Ascending aorta (tissue), 2 donors: ENCODE measurements at regions not wholly inside any gene's neighbourhood (a gene's known extent, or its start where the extent isn't known, plus 50 kb on each side); places are given as distances from the start of the nearest gene placed in this dataset.

ENCODE experiments used
- DNase-seq, 2 donors: peaks; one replicate each; pipeline ENCODE4 v3.0.0-alpha.2; 2019; ENCODE audit warnings: low spot score in 2 of 2
- H3K27ac ChIP-seq, 2 donors: fragments of 200-600 bp; sonication (generic); one replicate each; pipeline ENCODE4 v1.5.1; 2016 to 2017; ENCODE audit warnings: mild to moderate bottlenecking in 1 of 2
- H3K27me3 ChIP-seq: fragments of 200-600 bp; sonication (generic); one replicate; pipeline ENCODE4 v1.5.1; 2017
- H3K36me3 ChIP-seq, 2 donors: fragments of 200-600 bp; sonication (generic); one replicate each; pipeline ENCODE4 v1.5.1; 2016
- H3K4me1 ChIP-seq, 2 donors: fragments of 200-600 bp; sonication (generic); one replicate each; pipeline ENCODE4 v1.5.1; 2016 to 2017; ENCODE audit warnings: mild to moderate bottlenecking in 1 of 2
- H3K4me3 ChIP-seq, 2 donors: fragments of 200-600 bp; sonication (generic); one replicate each; pipeline ENCODE4 v1.5.1; 2016 to 2017; ENCODE audit warnings: mild to moderate bottlenecking in 1 of 2
- H3K9me3 ChIP-seq, 2 donors: fragments of 200-600 bp; sonication (generic); one replicate each; pipeline ENCODE4 v1.5.1; 2016
- intact Hi-C: fragments of 100-400 bp; cut with DNase I; formaldehyde crosslinking; loops from one replicate; pipeline ENCODE4 v1.15.1; 2023
- TF ChIP-seq, protein P1 (sequence below), 3 experiments: fragments of 200-600 bp in 2 of 3; fragments of 450-650 bp in 1 of 3; sonication (generic) in 2 of 3; IDR thresholded peaks; one replicate each; pipeline ENCODE4 v1.5.1; 2016 to 2019; ENCODE audit warnings: antibody characterized with exemption in 3 of 3, mild to moderate bottlenecking in 1 of 3, moderate library complexity in 1 of 3

DNA sequence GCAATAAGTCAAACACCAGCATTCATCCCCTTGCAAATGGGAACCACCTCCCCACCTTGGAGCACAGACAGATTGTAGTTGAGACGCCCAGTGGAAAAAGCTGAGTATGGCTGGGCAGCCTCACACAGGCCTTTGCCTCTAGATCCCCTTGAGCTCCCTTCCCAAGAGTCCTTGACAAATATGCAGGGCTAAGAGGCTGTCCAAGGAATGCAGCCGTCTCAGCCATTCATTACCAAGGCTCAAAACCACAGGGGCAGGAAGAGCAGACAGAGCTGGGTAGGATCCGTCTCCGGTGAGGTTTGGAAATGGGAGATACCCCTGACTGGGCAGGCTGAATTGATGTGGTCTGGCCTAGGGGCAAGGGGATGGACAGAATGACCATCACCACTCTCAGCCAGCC, 557.1 kb downstream of the TNS1 start:
- H3K4me3 ChIP-seq = no peak overlapping the region
- peak overlapping the region; percentile 17 to 19 for H3K27ac ChIP-seq
- TF ChIP-seq, protein P1, sequence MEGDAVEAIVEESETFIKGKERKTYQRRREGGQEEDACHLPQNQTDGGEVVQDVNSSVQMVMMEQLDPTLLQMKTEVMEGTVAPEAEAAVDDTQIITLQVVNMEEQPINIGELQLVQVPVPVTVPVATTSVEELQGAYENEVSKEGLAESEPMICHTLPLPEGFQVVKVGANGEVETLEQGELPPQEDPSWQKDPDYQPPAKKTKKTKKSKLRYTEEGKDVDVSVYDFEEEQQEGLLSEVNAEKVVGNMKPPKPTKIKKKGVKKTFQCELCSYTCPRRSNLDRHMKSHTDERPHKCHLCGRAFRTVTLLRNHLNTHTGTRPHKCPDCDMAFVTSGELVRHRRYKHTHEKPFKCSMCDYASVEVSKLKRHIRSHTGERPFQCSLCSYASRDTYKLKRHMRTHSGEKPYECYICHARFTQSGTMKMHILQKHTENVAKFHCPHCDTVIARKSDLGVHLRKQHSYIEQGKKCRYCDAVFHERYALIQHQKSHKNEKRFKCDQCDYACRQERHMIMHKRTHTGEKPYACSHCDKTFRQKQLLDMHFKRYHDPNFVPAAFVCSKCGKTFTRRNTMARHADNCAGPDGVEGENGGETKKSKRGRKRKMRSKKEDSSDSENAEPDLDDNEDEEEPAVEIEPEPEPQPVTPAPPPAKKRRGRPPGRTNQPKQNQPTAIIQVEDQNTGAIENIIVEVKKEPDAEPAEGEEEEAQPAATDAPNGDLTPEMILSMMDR (IDR thresholded peaks at IDR 0.05) = no peak
- H3K27me3 ChIP-seq = no peaks in the 10 kb centered on the region
- H3K36me3 ChIP-seq = no peaks in the 10 kb centered on the region
- H3K9me3 ChIP-seq = no peaks in the 10 kb centered on the region
- intact Hi-C loops = no loop called here
- H3K4me1 ChIP-seq = peaks cover 0 to 5% of the 10 kb centered on the region in 2 donors
- no peak for DNase-seq

DNA sequence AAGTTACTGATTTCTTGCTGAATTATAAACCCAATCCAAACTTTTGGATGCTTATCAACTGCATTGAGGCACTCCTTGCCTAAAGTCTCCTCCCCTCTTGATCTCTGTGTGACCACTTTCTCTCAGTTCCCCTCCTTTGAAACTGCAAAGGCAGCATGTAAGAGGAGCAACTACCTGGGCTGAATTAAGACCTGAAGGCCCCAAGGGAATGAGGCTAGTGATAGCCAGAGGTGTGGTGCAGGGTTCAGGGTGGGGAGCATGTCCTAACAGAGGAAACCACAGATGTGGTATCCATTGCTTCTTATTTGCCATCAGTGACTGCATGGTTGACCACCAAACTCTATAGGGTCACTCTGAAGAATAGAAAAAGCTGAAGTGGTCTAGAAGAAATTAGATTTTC, 557.9 kb downstream of the TNS1 start:
- no peaks in the 10 kb centered on the region for H3K9me3 ChIP-seq
- H3K27me3 ChIP-seq = no peaks in the 10 kb centered on the region
- no peak overlapping the region for H3K27ac ChIP-seq
- intact Hi-C loops = no loop called here
- H3K36me3 ChIP-seq = no peaks in the 10 kb centered on the region
- H3K4me1 ChIP-seq = peaks cover 0 to 5% of the 10 kb centered on the region in 2 donors
- DNase-seq = no peak
- TF ChIP-seq, protein P1 (IDR thresholded peaks at IDR 0.05) = no peak
- H3K4me3 ChIP-seq = no peak overlapping the region

DNA sequence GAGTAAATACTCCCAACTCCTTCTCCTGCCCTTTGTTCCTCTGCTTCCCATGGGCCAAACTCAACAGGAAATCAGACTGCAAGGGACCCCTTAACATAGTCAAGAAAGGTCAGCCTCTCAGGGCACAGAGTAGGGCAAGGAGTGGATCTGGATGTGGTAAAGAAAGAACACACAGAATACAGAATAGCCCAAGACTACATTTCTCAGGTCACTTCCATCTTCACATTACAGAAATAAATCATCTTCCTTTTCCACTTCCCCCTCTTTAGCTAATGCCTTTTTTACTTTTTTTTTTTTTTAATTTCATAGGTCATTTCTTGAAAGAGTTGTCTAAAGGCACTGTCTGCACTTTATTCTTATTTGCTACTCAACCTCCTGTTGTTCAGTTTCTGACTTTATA, 558.3 kb downstream of the TNS1 start:
- peaks cover 0 to 5% of the 10 kb centered on the region in 2 donors for H3K4me1 ChIP-seq
- DNase-seq = no peak
- TF ChIP-seq, protein P1 (IDR thresholded peaks at IDR 0.05) = no peak
- no peak overlapping the region for H3K4me3 ChIP-seq
- intact Hi-C loops = no loop called here
- H3K9me3 ChIP-seq = no peaks in the 10 kb centered on the region
- no peaks in the 10 kb centered on the region for H3K27me3 ChIP-seq
- H3K36me3 ChIP-seq = no peaks in the 10 kb centered on the region
- H3K27ac ChIP-seq = no peak overlapping the region

DNA sequence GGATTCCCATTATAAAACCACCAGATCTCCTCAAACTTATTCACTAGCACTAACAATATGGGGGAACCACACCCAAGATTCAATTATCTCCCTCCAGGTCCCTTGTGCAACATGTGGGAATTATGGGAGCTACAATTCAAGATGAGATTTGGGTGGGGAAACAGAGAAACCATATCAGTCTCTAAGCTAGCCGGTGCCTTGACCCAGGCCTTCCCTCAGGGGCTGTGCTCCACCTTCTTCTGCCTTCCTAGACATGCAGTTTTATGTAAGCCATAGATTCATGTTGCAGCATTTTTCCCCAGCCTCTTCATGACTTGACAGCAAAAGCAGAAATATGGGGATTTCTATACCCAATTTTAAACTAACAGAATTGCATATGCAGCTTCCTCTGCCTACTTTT, 559.2 kb downstream of the TNS1 start:
- peaks cover 0 to 5% of the 10 kb centered on the region in 2 donors for H3K4me1 ChIP-seq
- no peaks in the 10 kb centered on the region for H3K27me3 ChIP-seq
- no peak for DNase-seq
- H3K4me3 ChIP-seq = no peak overlapping the region
- H3K36me3 ChIP-seq = no peaks in the 10 kb centered on the region
- no peak overlapping the region for H3K27ac ChIP-seq
- TF ChIP-seq, protein P1 (IDR thresholded peaks at IDR 0.05) = no peak
- intact Hi-C loops = no loop called here
- no peaks in the 10 kb centered on the region for H3K9me3 ChIP-seq

DNA sequence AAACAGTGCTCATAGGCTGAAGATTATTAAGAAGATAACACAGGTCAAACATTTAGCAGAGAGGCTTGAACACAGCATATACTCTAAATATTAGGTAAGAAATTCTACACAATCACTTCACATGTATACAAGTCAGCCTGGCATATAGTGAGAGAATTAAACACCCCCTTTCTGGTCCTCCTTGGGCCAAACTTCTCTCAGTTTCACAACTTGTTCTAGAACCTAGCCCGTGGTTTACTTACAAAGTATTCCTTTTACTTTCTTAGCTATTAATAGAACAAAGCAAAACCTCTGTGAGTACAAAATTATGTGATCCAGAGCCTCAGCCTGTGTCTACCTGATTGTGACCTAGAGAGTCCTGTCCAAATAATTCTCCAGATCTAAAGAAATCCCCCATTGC, 562.8 kb downstream of the TNS1 start:
- no peak for DNase-seq
- Histone ChIP-seq H3K27ac (peak overlapping the region; percentile 59 to 77), H3K36me3 (no peaks in the 10 kb centered on the region), H3K4me3 (no peak overlapping the region), H3K27me3 (no peaks in the 10 kb centered on the region), H3K4me1 (peaks cover 3 to 26% of the 10 kb centered on the region in 2 donors), H3K9me3 (no peaks in the 10 kb centered on the region)
- TF ChIP-seq, protein P1 (IDR thresholded peaks at IDR 0.05) = no peak
- intact Hi-C loops = loop anchor here (10.0 kb wide), 1 partner anchor 745 kb away; the partner anchor contains the start of gene IGFBP5

DNA sequence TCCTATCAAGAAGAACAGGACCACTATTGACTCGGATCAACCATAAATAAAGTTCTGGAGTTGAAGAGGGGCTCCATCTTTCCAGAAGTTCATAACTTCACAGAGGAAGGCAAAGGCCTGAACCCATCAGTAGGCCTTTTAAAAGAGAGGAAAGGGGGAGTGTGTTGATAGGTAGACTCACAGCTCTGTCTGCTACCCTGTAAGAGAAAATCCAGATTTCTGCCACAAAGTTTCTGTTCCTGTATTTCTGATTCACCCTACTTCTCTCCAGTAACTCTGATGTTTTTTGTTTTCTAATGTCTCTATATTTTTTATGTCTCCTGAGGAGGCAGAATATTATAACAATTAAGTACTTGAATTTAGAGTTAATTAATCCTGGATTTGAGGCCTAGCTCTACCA, 564.0 kb downstream of the TNS1 start:
- Histone ChIP-seq H3K27me3 (no peaks in the 10 kb centered on the region), H3K4me3 (no peak overlapping the region), H3K27ac (peak overlapping the region in 1 of 2 donors; percentile 77), H3K9me3 (no peaks in the 10 kb centered on the region), H3K36me3 (no peaks in the 10 kb centered on the region), H3K4me1 (peaks cover 7 to 33% of the 10 kb centered on the region in 2 donors)
- TF ChIP-seq, protein P1 (IDR thresholded peaks at IDR 0.05) = no peak
- DNase-seq = no peak
- intact Hi-C loops = loop anchor here (10.0 kb wide), 1 partner anchor 744 kb away; the partner anchor contains the start of gene IGFBP5
